A673 (cell line): ENCODE measurements at regions not wholly inside any gene's neighbourhood (a gene's known extent, or its start where the extent isn't known, plus 50 kb on each side); places are given as distances from the start of the nearest gene placed in this dataset.

Source experiments
- CTCF ChIP-seq: fragments of 300-800, 200-600 bp; sonication (generic); conservative IDR thresholded peaks from 2 replicates; pipeline ENCODE4 v1.5.1; 2017; ENCODE audit warnings: low read depth, mild to moderate bottlenecking, antibody characterized with exemption, low read length, moderate library complexity, mixed read lengths
- EZH2 ChIP-seq: fragments of 200-600 bp; sonication (generic); IDR thresholded peaks from 2 replicates; pipeline ENCODE4 v1.6.1; 2017; ENCODE audit warnings: borderline replicate concordance, low read depth, mild to moderate bottlenecking, mixed read lengths, antibody characterized with exemption, low read length; ENCODE audit not compliant: poor library complexity, severe bottlenecking

DNA sequence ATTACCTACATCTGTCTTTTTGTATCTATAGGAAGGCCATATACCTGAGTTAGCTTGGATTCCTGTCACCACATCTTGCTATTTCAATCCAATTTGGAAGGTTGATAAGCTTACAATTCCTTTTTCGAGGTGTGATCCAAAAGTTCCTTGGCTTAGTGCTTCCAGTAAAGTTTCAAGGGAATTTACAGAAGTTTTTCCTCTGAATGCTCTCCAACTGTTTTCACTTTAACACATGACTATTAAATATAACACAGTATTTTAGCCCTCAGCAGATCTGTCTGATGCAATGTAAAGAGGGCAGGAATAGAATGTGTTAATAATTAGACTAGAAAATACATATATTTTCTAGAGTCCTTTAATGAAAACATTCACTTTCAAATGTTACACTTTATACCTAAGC lies 171.4 kb downstream of the DKK1 start:
- TF ChIP-seq CTCF (no peak), EZH2 (no peak)
